ENCODE measurements at regions not wholly inside any gene's neighbourhood (a gene's known extent, or its start where the extent isn't known, plus 50 kb on each side); places are given as distances from the start of the nearest gene placed in this dataset.
"Not testable (repeated sequence)": the region's sequence is repeated elsewhere in the genome, so short reads cannot be mapped to it uniquely, and the experiment has no call there.

- DNase-seq, result no peak
These were observed 89.9 kb upstream of the TCF21 start for GRCh38 chr6:133799043-133799442.

- DNase-seq, result no peak
These were observed 86.1 kb upstream of the TCF21 start for GRCh38 chr6:133802861-133803260.

- no peak for DNase-seq
These were observed 84.6 kb upstream of the TCF21 start for GRCh38 chr6:133804265-133804664.

- no peak for DNase-seq
These were observed 83.0 kb upstream of the TCF21 start for GRCh38 chr6:133805876-133806275.

- no peak for DNase-seq
These were observed 82.4 kb upstream of the TCF21 start for GRCh38 chr6:133806382-133807140.

GRCh38 chr6:133807501-133807900 lies 81.4 kb upstream of the TCF21 start:
- DNase-seq, result no peak

- DNase-seq, result no peak
These were observed 79.5 kb upstream of the TCF21 start for GRCh38 chr6:133809406-133809805.

- DNase-seq, result no peak
These were observed 77.4 kb upstream of the TCF21 start for GRCh38 chr6:133811557-133811956.

GRCh38 chr6:133812446-133812845 lies 76.5 kb upstream of the TCF21 start:
- DNase-seq, result not testable (repeated sequence)

- no peak for DNase-seq
These were observed 74.7 kb upstream of the TCF21 start for GRCh38 chr6:133814238-133814637.

- no peak for DNase-seq
These were observed 74.1 kb upstream of the TCF21 start for GRCh38 chr6:133814797-133815196.

GRCh38 chr6:133815313-133815712 lies 73.6 kb upstream of the TCF21 start:
- no peak for DNase-seq

GRCh38 chr6:133816171-133816570 lies 72.7 kb upstream of the TCF21 start:
- no peak for DNase-seq

GRCh38 chr6:133817460-133818047 lies 71.4 kb upstream of the TCF21 start:
- peak; percentile 5 to 40 for DNase-seq

- no peak for DNase-seq
These were observed 70.6 kb upstream of the TCF21 start for GRCh38 chr6:133818320-133818719.

GRCh38 chr6:133820208-133820607 lies 68.7 kb upstream of the TCF21 start:
- DNase-seq, result no peak

GRCh38 chr6:133827766-133828165 lies 61.1 kb upstream of the TCF21 start:
- no peak for DNase-seq

GRCh38 chr6:133833949-133834359 lies 55.0 kb upstream of the TCF21 start:
- no peak for DNase-seq

GRCh38 chr6:133834472-133835170 lies 54.3 kb upstream of the TCF21 start:
- no peak for DNase-seq

GRCh38 chr6:133835901-133836300 lies 53.0 kb upstream of the TCF21 start:
- DNase-seq, result no peak

- peak; percentile 34 to 60 for DNase-seq
These were observed 51.0 kb upstream of the TCF21 start for GRCh38 chr6:133837801-133838349.
